HEK293 (cell line): ENCODE measurements at regions not wholly inside any gene's neighbourhood (a gene's known extent, or its start where the extent isn't known, plus 50 kb on each side); places are given as distances from the start of the nearest gene placed in this dataset.

Experiments used
- CTCF ChIA-PET: fragments of 350-600 bp; formaldehyde crosslinking; extraction: SDS; loops from one replicate; lab custom pipeline; 2021; ENCODE audit warnings: antibody characterized with exemption; lab: Yijun Ruan, JAX
- POLR2A ChIA-PET: fragments of 300-600 bp; formaldehyde crosslinking; extraction: SDS; loops from one replicate; lab custom pipeline; 2020; ENCODE audit warnings: antibody characterized with exemption, inconsistent platforms; lab: Yijun Ruan, JAX
- H3K27ac ChIP-seq: fragments of 200-500 bp; sonication (Bioruptor generic); 2 replicates; pipeline ENCODE4 v1.5.1; 2014; ENCODE audit warnings: low read depth, low read length, control low read depth, inconsistent platforms; ENCODE audit errors: extremely low read depth
- H3K36me3 ChIP-seq, 2 experiments: fragments of 200-500 bp in 1 of 2; sonication (Bioruptor generic) in 1 of 2; 1 replicate in 1 of 2; 2 replicates in 1 of 2; pipeline ENCODE4 v1.5.1; 2014 to 2017; ENCODE audit warnings: inconsistent platforms in 2 of 2, low read length in 2 of 2; ENCODE audit not compliant: control insufficient read depth in 2 of 2, insufficient read depth in 1 of 2
- H3K4me1 ChIP-seq: fragments of 200-500 bp; sonication (Bioruptor generic); 2 replicates; pipeline ENCODE4 v1.5.1; 2014; ENCODE audit warnings: mild to moderate bottlenecking, low read length, inconsistent platforms; ENCODE audit not compliant: control insufficient read depth, insufficient read depth
- H3K4me3 ChIP-seq: 2 replicates; pipeline ENCODE4 v1.5.1; 2011; ENCODE audit warnings: low read depth, mild to moderate bottlenecking, control low read depth, low read length, moderate library complexity
- H3K9me3 ChIP-seq: fragments of 200-500 bp; sonication (Bioruptor generic); 2 replicates; pipeline ENCODE4 v1.5.1; 2014; ENCODE audit warnings: low read depth, low read length, inconsistent platforms; ENCODE audit not compliant: control insufficient read depth, insufficient read depth
- EGR2 ChIP-seq: fragments of 450-650 bp; formaldehyde crosslinking; IDR thresholded peaks from 2 replicates; pipeline ENCODE4 v1.5.1; 2016; ENCODE audit warnings: low read depth, missing biosample characterization, missing genetic modification characterization
- IKZF3 ChIP-seq: fragments of 450-650 bp; IDR thresholded peaks from 2 replicates; pipeline ENCODE4 v1.5.0; 2018; ENCODE audit warnings: missing biosample characterization, mild to moderate bottlenecking, missing genetic modification characterization, moderate library complexity
- SP2 ChIP-seq: fragments of 450-650 bp; formaldehyde crosslinking; IDR thresholded peaks from 2 replicates; pipeline ENCODE4 v1.5.1; 2016; ENCODE audit warnings: missing biosample characterization, missing genetic modification characterization
- ZBTB8A ChIP-seq: fragments of 450-650 bp; formaldehyde crosslinking; IDR thresholded peaks from 2 replicates; pipeline ENCODE4 v1.5.1; 2016; ENCODE audit warnings: missing biosample characterization, missing genetic modification characterization
- ZNF157 ChIP-seq: fragments of 450-650 bp; formaldehyde crosslinking; IDR thresholded peaks from 2 replicates; pipeline ENCODE4 v1.5.1; 2016; ENCODE audit warnings: missing biosample characterization, missing genetic modification characterization
- ZNF184 ChIP-seq: fragments of 450-650 bp; IDR thresholded peaks from 2 replicates; pipeline ENCODE4 v1.5.1; 2018; ENCODE audit warnings: missing biosample characterization, mild to moderate bottlenecking, missing genetic modification characterization
- ZNF239 ChIP-seq: fragments of 450-650 bp; formaldehyde crosslinking; IDR thresholded peaks from 2 replicates; pipeline ENCODE4 v1.5.1; 2016; ENCODE audit warnings: missing biosample characterization, missing genetic modification characterization
- ZNF394 ChIP-seq: fragments of 450-650 bp; formaldehyde crosslinking; IDR thresholded peaks from 2 replicates; pipeline ENCODE4 v1.5.1; 2016; ENCODE audit warnings: missing biosample characterization, missing genetic modification characterization, mild to moderate bottlenecking, moderate library complexity, borderline replicate concordance
- ZNF521 ChIP-seq: fragments of 450-650 bp; formaldehyde crosslinking; IDR thresholded peaks from 2 replicates; pipeline ENCODE4 v1.5.1; 2017; ENCODE audit warnings: missing biosample characterization, mild to moderate bottlenecking, missing genetic modification characterization
- ZNF701 ChIP-seq: fragments of 450-650 bp; formaldehyde crosslinking; IDR thresholded peaks from 2 replicates; pipeline ENCODE4 v1.5.1; 2016; ENCODE audit warnings: missing biosample characterization, missing genetic modification characterization
- ZNF76 ChIP-seq: fragments of 450-650 bp; formaldehyde crosslinking; IDR thresholded peaks from 2 replicates; pipeline ENCODE4; 2016; ENCODE audit warnings: low read depth, missing biosample characterization, missing genetic modification characterization, borderline replicate concordance
- TF ChIP-seq, protein P1 (sequence below): fragments of 450-650 bp; formaldehyde crosslinking; IDR thresholded peaks from 2 replicates; pipeline ENCODE4 v1.5.1; 2016; ENCODE audit warnings: missing biosample characterization, missing genetic modification characterization
- TF ChIP-seq, protein P2 (sequence below): fragments of 450-650 bp; formaldehyde crosslinking; IDR thresholded peaks from 2 replicates; pipeline ENCODE4 v1.5.1; 2016; ENCODE audit warnings: missing biosample characterization, missing genetic modification characterization, borderline replicate concordance
- TF ChIP-seq, protein P3 (sequence below): fragments of 450-650 bp; IDR thresholded peaks from 2 replicates; pipeline ENCODE4 v1.5.1; 2018; ENCODE audit warnings: missing biosample characterization, missing genetic modification characterization
- TF ChIP-seq, protein P4 (sequence below): fragments of 450-650 bp; formaldehyde crosslinking; IDR thresholded peaks from 2 replicates; pipeline ENCODE4 v1.5.1; 2016; ENCODE audit warnings: missing biosample characterization, missing genetic modification characterization
- TF ChIP-seq, protein P5 (sequence below): fragments of 450-650 bp; formaldehyde crosslinking; IDR thresholded peaks from 2 replicates; pipeline ENCODE4 v1.5.1; 2016; ENCODE audit warnings: missing biosample characterization, missing genetic modification characterization
- TF ChIP-seq, protein P6 (sequence below): fragments of 450-650 bp; formaldehyde crosslinking; IDR thresholded peaks from 2 replicates; pipeline ENCODE4 v1.5.1; 2016; ENCODE audit warnings: missing biosample characterization, missing genetic modification characterization

DNA sequence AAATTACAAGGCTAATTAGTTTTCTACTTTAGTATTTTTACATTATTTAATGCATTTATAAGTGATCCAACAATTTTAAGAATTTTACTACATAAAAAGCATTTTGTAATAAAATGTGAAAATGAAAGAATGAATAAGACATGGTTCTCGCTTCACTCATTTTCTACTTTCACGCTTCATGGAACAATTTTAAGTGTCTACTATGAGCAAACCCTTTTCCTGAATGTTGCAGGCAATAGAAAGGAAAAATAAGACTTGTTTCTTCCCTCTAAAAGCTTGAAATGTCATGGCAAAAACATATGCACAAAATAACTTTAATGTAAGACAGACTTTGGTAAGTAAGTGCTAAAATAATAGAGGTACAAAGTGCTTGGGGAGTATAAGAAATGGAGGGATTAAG lies 205.7 kb upstream of the HMGA2 start (continued):
- TF ChIP-seq, protein P1, sequence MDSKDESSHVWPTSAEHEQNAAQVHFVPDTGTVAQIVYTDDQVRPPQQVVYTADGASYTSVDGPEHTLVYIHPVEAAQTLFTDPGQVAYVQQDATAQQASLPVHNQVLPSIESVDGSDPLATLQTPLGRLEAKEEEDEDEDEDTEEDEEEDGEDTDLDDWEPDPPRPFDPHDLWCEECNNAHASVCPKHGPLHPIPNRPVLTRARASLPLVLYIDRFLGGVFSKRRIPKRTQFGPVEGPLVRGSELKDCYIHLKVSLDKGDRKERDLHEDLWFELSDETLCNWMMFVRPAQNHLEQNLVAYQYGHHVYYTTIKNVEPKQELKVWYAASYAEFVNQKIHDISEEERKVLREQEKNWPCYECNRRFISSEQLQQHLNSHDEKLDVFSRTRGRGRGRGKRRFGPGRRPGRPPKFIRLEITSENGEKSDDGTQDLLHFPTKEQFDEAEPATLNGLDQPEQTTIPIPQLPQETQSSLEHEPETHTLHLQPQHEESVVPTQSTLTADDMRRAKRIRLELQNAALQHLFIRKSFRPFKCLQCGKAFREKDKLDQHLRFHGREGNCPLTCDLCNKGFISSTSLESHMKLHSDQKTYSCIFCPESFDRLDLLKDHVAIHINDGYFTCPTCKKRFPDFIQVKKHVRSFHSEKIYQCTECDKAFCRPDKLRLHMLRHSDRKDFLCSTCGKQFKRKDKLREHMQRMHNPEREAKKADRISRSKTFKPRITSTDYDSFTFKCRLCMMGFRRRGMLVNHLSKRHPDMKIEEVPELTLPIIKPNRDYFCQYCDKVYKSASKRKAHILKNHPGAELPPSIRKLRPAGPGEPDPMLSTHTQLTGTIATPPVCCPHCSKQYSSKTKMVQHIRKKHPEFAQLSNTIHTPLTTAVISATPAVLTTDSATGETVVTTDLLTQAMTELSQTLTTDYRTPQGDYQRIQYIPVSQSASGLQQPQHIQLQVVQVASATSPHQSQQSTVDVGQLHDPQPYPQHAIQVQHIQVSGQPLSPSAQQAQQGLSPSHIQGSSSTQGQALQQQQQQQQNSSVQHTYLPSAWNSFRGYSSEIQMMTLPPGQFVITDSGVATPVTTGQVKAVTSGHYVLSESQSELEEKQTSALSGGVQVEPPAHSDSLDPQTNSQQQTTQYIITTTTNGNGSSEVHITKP (tag by site-specific recombination) = no peak
- TF ChIP-seq EGR2 (no peak), ZNF701 (tag by site-specific recombination) (no peak)

DNA sequence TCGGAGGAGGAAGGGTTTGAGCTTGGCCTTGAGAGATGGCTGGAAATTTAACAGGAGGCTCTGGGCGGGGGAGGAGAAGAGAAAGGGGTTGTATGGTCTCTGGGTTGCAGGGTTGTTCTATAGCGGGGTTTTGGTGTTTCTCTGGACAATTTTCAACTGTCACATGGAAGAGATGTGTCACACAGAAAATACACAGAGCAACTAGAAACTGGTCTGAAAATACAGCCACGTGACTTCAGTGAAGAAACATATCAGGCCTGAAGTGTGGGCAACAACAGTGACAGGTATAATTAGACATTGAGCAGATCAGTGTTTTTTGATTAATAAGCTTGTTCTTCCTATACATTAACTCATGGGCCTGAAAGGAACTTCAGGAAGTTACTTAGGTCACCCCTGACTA lies 205.3 kb upstream of the HMGA2 start:
- no peak overlapping the region for H3K27ac ChIP-seq
- no peaks in the 10 kb centered on the region for H3K36me3 ChIP-seq
- H3K4me1 ChIP-seq = no peaks in the 10 kb centered on the region
- ChIA-PET CTCF (interaction anchor here (0.7 to 1.2 kb wide), 3 partner anchors 16 to 135 kb away, joined by 3 read pairs; no protein-coding TSS in a partner anchor), POLR2A (interaction anchor here (0.9 kb wide), 1 partner anchor 11 kb away, joined by 3 read pairs; no protein-coding TSS in a partner anchor)
- H3K9me3 ChIP-seq = no peaks in the 10 kb centered on the region
- no peak for TF ChIP-seq IKZF3 (tag by site-specific recombination)
- TF ChIP-seq, protein P2, sequence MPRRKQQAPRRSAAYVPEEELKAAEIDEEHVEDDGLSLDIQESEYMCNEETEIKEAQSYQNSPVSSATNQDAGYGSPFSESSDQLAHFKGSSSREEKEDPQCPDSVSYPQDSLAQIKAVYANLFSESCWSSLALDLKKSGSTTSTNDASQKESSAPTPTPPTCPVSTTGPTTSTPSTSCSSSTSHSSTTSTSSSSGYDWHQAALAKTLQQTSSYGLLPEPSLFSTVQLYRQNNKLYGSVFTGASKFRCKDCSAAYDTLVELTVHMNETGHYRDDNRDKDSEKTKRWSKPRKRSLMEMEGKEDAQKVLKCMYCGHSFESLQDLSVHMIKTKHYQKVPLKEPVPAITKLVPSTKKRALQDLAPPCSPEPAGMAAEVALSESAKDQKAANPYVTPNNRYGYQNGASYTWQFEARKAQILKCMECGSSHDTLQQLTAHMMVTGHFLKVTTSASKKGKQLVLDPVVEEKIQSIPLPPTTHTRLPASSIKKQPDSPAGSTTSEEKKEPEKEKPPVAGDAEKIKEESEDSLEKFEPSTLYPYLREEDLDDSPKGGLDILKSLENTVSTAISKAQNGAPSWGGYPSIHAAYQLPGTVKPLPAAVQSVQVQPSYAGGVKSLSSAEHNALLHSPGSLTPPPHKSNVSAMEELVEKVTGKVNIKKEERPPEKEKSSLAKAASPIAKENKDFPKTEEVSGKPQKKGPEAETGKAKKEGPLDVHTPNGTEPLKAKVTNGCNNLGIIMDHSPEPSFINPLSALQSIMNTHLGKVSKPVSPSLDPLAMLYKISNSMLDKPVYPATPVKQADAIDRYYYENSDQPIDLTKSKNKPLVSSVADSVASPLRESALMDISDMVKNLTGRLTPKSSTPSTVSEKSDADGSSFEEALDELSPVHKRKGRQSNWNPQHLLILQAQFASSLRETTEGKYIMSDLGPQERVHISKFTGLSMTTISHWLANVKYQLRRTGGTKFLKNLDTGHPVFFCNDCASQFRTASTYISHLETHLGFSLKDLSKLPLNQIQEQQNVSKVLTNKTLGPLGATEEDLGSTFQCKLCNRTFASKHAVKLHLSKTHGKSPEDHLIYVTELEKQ (tag by site-specific recombination) = no peak
- no peak for TF ChIP-seq ZNF76 (tag by site-specific recombination)
- TF ChIP-seq ZNF394 (tag by site-specific recombination) = no peak
- TF ChIP-seq ZNF239 (tag by site-specific recombination) = no peak
- TF ChIP-seq, protein P3, sequence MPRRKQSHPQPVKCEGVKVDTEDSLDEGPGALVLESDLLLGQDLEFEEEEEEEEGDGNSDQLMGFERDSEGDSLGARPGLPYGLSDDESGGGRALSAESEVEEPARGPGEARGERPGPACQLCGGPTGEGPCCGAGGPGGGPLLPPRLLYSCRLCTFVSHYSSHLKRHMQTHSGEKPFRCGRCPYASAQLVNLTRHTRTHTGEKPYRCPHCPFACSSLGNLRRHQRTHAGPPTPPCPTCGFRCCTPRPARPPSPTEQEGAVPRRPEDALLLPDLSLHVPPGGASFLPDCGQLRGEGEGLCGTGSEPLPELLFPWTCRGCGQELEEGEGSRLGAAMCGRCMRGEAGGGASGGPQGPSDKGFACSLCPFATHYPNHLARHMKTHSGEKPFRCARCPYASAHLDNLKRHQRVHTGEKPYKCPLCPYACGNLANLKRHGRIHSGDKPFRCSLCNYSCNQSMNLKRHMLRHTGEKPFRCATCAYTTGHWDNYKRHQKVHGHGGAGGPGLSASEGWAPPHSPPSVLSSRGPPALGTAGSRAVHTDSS (tag by site-specific recombination) = no peak
- TF ChIP-seq SP2 (tag by site-specific recombination) = no peak
- TF ChIP-seq ZNF157 (tag by site-specific recombination) = no peak
- no peak for TF ChIP-seq ZBTB8A (tag by site-specific recombination)
- no peak for TF ChIP-seq ZNF521 (tag by site-specific recombination)
- TF ChIP-seq, protein P4, sequence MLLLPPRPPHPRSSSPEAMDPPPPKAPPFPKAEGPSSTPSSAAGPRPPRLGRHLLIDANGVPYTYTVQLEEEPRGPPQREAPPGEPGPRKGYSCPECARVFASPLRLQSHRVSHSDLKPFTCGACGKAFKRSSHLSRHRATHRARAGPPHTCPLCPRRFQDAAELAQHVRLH (tag by site-specific recombination) = no peak
- TF ChIP-seq, protein P5, sequence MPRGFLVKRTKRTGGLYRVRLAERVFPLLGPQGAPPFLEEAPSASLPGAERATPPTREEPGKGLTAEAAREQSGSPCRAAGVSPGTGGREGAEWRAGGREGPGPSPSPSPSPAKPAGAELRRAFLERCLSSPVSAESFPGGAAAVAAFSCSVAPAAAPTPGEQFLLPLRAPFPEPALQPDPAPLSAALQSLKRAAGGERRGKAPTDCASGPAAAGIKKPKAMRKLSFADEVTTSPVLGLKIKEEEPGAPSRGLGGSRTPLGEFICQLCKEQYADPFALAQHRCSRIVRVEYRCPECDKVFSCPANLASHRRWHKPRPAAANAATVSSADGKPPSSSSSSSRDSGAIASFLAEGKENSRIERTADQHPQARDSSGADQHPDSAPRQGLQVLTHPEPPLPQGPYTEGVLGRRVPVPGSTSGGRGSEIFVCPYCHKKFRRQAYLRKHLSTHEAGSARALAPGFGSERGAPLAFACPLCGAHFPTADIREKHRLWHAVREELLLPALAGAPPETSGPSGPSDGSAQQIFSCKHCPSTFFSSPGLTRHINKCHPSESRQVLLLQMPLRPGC (tag by site-specific recombination) = no peak
- no peak for TF ChIP-seq ZNF184 (tag by site-specific recombination)
- TF ChIP-seq, protein P6, sequence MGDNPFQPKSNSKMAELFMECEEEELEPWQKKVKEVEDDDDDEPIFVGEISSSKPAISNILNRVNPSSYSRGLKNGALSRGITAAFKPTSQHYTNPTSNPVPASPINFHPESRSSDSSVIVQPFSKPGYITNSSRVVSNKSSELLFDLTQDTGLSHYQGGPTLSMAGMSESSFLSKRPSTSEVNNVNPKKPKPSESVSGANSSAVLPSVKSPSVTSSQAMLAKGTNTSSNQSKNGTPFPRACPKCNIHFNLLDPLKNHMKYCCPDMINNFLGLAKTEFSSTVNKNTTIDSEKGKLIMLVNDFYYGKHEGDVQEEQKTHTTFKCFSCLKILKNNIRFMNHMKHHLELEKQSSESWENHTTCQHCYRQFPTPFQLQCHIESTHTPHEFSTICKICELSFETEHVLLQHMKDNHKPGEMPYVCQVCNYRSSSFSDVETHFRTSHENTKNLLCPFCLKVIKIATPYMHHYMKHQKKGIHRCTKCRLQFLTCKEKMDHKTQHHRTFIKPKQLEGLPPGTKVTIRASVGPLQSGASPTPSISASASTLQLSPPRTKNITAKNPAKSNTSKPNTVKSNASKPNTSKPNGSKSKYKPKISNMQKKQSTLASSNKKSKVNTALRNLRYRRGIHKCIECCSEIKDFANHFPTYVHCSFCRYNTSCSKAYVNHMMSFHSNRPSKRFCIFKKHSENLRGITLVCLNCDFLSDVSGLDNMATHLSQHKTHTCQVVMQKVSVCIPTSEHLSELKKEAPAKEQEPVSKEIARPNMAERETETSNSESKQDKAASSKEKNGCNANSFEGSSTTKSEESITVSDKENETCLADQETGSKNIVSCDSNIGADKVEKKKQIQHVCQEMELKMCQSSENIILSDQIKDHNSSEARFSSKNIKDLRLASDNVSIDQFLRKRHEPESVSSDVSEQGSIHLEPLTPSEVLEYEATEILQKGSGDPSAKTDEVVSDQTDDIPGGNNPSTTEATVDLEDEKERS = no peak
- no peak overlapping the region for H3K4me3 ChIP-seq
